Stomach (tissue), 8 donors: ENCODE measurements at regions not wholly inside any gene's neighbourhood (a gene's known extent, or its start where the extent isn't known, plus 50 kb on each side); places are given as distances from the start of the nearest gene placed in this dataset.
"Not testable (repeated sequence)": the region's sequence is repeated elsewhere in the genome, so short reads cannot be mapped to it uniquely, and the experiment has no call there.

Source experiments
- DNase-seq, 2 donors: peaks; one replicate each; pipeline versions ENCODE4 v3.0.0 to v3.0.0-alpha.2; 2013 to 2019
- H3K27ac ChIP-seq, 5 donors: fragments of 200-600 bp in 4 of 5; sonication (generic) in 4 of 5; one replicate each; pipeline ENCODE4 v1.5.1; 2013 to 2019; ENCODE audit warnings: mild to moderate bottlenecking in 1 of 5, moderate library complexity in 1 of 5
- H3K27me3 ChIP-seq, 3 donors: fragments of 200-600 bp; sonication (generic); one replicate each; pipeline ENCODE4 v1.5.1; 2017 to 2019; ENCODE audit warnings: mixed run types in 1 of 3
- H3K36me3 ChIP-seq, 4 donors: fragments of 200-600 bp; sonication (generic); 1 replicate in 3 of 4; 2 replicates in 1 of 4; pipeline ENCODE4 v1.5.1; 2016 to 2019
- H3K4me1 ChIP-seq, 4 donors: fragments of 200-600 bp; sonication (generic); one replicate each; pipeline ENCODE4 v1.5.1; 2016 to 2019
- H3K4me3 ChIP-seq, 4 donors: fragments of 200-600 bp; sonication (generic) in 3 of 4; one replicate each; pipeline ENCODE4 v1.5.1; 2016 to 2019; ENCODE audit warnings: mild to moderate bottlenecking in 1 of 4
- H3K9me3 ChIP-seq, 4 donors: fragments of 200-600 bp; sonication (generic); one replicate each; pipeline ENCODE4 v1.5.1; 2016 to 2019
- EP300 ChIP-seq: sonication (generic); formaldehyde crosslinking; IDR thresholded peaks from one replicate; pipeline ENCODE4 v1.6.1; 2017; ENCODE audit warnings: antibody characterized with exemption
- POLR2A ChIP-seq, 4 donors: fragments of 450-650 bp; IDR thresholded peaks; one replicate each; pipeline ENCODE4 v1.6.1; 2016; ENCODE audit warnings: antibody characterized with exemption in 4 of 4, control low read depth in 2 of 4, mild to moderate bottlenecking in 1 of 4, moderate library complexity in 1 of 4
- POLR2AphosphoS5 ChIP-seq, 3 donors: sonication (generic); formaldehyde crosslinking; IDR thresholded peaks; one replicate each; pipeline ENCODE4 v1.6.1; 2016; ENCODE audit warnings: antibody characterized with exemption in 3 of 3
- WGBS, 5 donors: extraction: QIAGEN DNeasy Blood & Tissue Kit in 3 of 5; methylation state at CpG; one replicate each; pipeline versions ENCODE4 v1.1.5 to v1.1.7; 2013 to 2018; 5-methylcytosine and 5-hydroxymethylcytosine counted together
- intact Hi-C: fragments of 100-400 bp; cut with DNase I; formaldehyde crosslinking; loops from one replicate; pipeline ENCODE4 v1.15.1; 2023; ENCODE audit warnings: low total_unique reads
- TF ChIP-seq, protein P1 (sequence below), 7 experiments: fragments of 450-650 bp in 4 of 7; fragments of 200-600 bp in 3 of 7; sonication (generic) in 3 of 7; IDR thresholded peaks; one replicate each; pipeline ENCODE4 v1.5.1; 2016 to 2019; ENCODE audit warnings: antibody characterized with exemption in 7 of 7, control low read depth in 2 of 7, mild to moderate bottlenecking in 1 of 7
- donor health status: healthy with polysubstance abuse.
- donor health status: Bipolar disorder and iron deficiency.
- donor health status: healthy.

- Histone ChIP-seq H3K4me1 (peaks cover 0 to 27% (median 12%) of the 10 kb centered on the region in 4 donors), H3K36me3 (peaks cover 0 to 17% (median 12%) of the 10 kb centered on the region in 4 donors), H3K27ac (peak overlapping the region in 4 of 5 donors; percentile 2 to 58 (median 34)), H3K4me3 (no peak overlapping the region), H3K27me3 (no peaks in the 10 kb centered on the region), H3K9me3 (no peaks in the 10 kb centered on the region)
- TF ChIP-seq EP300 (no peak), POLR2AphosphoS5 (IDR thresholded peaks at IDR 0.05) (no peak), POLR2A (IDR thresholded peaks at IDR 0.05) (no peak)
- TF ChIP-seq, protein P1, sequence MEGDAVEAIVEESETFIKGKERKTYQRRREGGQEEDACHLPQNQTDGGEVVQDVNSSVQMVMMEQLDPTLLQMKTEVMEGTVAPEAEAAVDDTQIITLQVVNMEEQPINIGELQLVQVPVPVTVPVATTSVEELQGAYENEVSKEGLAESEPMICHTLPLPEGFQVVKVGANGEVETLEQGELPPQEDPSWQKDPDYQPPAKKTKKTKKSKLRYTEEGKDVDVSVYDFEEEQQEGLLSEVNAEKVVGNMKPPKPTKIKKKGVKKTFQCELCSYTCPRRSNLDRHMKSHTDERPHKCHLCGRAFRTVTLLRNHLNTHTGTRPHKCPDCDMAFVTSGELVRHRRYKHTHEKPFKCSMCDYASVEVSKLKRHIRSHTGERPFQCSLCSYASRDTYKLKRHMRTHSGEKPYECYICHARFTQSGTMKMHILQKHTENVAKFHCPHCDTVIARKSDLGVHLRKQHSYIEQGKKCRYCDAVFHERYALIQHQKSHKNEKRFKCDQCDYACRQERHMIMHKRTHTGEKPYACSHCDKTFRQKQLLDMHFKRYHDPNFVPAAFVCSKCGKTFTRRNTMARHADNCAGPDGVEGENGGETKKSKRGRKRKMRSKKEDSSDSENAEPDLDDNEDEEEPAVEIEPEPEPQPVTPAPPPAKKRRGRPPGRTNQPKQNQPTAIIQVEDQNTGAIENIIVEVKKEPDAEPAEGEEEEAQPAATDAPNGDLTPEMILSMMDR (IDR thresholded peaks at IDR 0.05): no peak
- intact Hi-C loops: no loop called here
- WGBS, 5 donors: 15 to 33% (median 27%) methylated on average over 2 of the region's 2 CpGs
- DNase-seq: no peak
Measured at GRCh38 chr2:54053830-54054229, 61.6 kb upstream of the ACYP2 start.

DNA sequence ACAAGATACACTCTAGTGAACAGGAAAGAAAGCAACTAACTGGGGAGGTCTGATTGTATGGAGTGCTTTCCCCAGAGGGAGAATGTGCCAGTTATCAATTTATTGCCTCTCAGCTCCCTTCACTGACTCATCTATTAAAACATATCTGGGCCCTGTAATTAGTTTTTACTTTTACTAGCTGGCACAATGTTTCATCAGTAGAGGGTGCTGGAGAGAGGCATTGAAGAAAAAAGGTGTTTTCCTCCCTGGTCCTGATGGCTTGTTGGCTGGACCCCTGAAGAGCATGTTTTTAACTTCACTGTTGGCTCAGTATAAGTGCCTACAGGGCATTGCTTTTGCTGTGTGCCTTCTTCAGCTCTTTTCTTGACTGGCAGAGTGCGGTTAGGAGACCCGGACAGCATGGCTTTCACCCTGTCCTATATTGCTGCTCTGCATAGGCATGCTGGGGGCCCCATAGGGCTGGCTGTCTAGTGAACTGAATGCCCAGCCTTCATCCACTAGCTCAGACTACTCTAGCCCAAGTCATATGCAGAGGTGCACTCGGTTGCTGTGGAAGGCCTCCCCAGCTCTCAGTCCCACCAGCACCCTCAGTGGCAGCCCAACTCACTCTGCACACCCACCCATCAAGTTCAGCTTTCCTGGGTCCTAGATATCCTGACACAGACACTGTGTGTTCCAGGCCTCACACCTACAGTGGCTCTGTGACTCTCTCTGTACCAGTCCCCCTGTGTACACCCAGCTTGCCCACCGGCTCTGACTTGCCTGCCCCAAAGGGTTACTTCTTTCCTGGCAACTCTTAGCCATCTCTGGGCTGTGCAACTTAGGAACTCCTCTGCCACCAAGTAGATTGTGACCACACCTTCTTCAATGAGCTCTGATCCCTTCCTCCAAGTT lies 62.3 kb upstream of the ACYP2 start:
- H3K4me1 ChIP-seq: peaks cover 0 to 30% (median 12%) of the 10 kb centered on the region in 4 donors
- intact Hi-C loops: no loop called here
- no peak overlapping the region for H3K4me3 ChIP-seq
- H3K27ac ChIP-seq: peak overlapping the region in 4 of 5 donors; percentile 2 to 58 (median 32)
- TF ChIP-seq POLR2A (IDR thresholded peaks at IDR 0.05) (no peak), POLR2AphosphoS5 (IDR thresholded peaks at IDR 0.05) (no peak), EP300 (no peak)
- TF ChIP-seq, protein P1 (IDR thresholded peaks at IDR 0.05): no peak
- 85 to 94% (median 91%) methylated on average over 4 of the region's 4 CpGs for WGBS, 5 donors
- H3K9me3 ChIP-seq: no peaks in the 10 kb centered on the region
- no peak for DNase-seq
- no peaks in the 10 kb centered on the region for H3K27me3 ChIP-seq
- H3K36me3 ChIP-seq: peaks cover 0 to 17% (median 12%) of the 10 kb centered on the region in 4 donors

DNA sequence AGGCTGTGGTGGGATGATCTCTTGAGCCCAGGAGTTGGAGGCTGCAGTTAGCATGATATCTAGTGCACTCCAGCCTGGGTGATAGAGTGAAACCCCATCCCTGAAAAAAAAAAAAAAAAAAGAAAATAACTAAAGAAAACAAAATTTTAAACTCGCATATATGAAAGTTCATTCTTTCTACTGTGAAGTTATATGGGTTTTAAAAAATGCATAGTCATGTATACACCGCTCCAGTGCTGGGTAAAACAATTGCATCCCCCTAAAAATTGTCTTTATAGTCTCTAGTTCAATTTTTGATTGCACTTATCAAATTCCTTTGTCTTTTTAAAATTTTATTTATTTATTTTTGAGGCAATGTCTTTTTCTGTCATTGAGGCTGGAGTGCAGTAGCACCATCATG lies 65.0 kb upstream of the ACYP2 start:
- TF ChIP-seq, protein P1 (IDR thresholded peaks at IDR 0.05): no peak
- no peak for TF ChIP-seq POLR2A (IDR thresholded peaks at IDR 0.05)
- TF ChIP-seq EP300: no peak
- TF ChIP-seq POLR2AphosphoS5 (IDR thresholded peaks at IDR 0.05): no peak
- intact Hi-C loops: no loop called here
- Histone ChIP-seq H3K36me3 (peaks cover 0 to 20% (median 14%) of the 10 kb centered on the region in 4 donors), H3K4me1 (peaks cover 0 to 30% (median 12%) of the 10 kb centered on the region in 4 donors), H3K4me3 (no peak overlapping the region), H3K27me3 (no peaks in the 10 kb centered on the region), H3K27ac (no peak overlapping the region), H3K9me3 (peaks cover under 1 to 5% (median 3%) of the 10 kb centered on the region in 4 donors)
- DNase-seq: no peak
- 70 to 100% (median 99%) methylated on average over 2 of the region's 2 CpGs for WGBS, 5 donors

DNA sequence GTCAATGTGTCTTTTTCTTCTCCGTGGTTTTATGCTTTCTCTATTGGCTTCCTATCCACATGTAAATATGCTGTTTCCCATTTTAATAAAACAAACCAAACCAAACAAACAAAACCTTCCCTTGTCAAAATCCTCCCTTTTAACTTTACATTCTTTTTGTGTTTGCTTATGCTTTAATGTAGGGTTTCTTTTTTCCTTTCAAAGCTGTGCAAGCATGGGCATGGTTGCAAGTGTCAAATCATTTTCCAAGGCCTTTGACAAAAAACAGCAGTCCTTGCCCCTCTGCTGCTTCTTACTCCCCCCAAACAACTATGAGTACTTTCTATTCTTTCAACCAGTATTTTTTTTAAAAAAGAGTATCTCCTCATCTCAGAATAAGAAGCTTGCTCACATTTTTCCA lies 66.0 kb upstream of the ACYP2 start:
- Histone ChIP-seq H3K27me3 (no peaks in the 10 kb centered on the region), H3K9me3 (peaks cover 6 to 15% (median 10%) of the 10 kb centered on the region in 4 donors), H3K4me1 (peaks cover 0 to 21% (median 5%) of the 10 kb centered on the region in 4 donors), H3K36me3 (peaks cover 0 to 25% (median 16%) of the 10 kb centered on the region in 4 donors), H3K27ac (no peak overlapping the region), H3K4me3 (no peak overlapping the region)
- intact Hi-C loops: no loop called here
- 29 to 54% (median 38%) methylated on average over 1 of the region's 1 CpG for WGBS, 5 donors
- TF ChIP-seq POLR2AphosphoS5 (IDR thresholded peaks at IDR 0.05): no peak
- no peak for TF ChIP-seq EP300
- no peak for TF ChIP-seq POLR2A (IDR thresholded peaks at IDR 0.05)
- TF ChIP-seq, protein P1 (IDR thresholded peaks at IDR 0.05): no peak
- peak in 1 of 2 donors; percentile 22 for DNase-seq

- H3K36me3 ChIP-seq: peaks cover 0 to 25% (median 16%) of the 10 kb centered on the region in 4 donors
- H3K27me3 ChIP-seq, DNase-seq, intact Hi-C loops, H3K4me3 ChIP-seq, H3K27ac ChIP-seq: not testable (repeated sequence)
- WGBS, 5 donors: 79 to 91% (median 88%) methylated on average over 7 of the region's 7 CpGs
- peaks cover 0 to 16% (median 5%) of the 10 kb centered on the region in 4 donors for H3K4me1 ChIP-seq
- peaks cover 6 to 15% (median 10%) of the 10 kb centered on the region in 4 donors for H3K9me3 ChIP-seq
Measured at GRCh38 chr2:54048896-54049295, 66.5 kb upstream of the ACYP2 start.
